ENCODE measurements at regions not wholly inside any gene's neighbourhood (a gene's known extent, or its start where the extent isn't known, plus 50 kb on each side); places are given as distances from the start of the nearest gene placed in this dataset.

DNA sequence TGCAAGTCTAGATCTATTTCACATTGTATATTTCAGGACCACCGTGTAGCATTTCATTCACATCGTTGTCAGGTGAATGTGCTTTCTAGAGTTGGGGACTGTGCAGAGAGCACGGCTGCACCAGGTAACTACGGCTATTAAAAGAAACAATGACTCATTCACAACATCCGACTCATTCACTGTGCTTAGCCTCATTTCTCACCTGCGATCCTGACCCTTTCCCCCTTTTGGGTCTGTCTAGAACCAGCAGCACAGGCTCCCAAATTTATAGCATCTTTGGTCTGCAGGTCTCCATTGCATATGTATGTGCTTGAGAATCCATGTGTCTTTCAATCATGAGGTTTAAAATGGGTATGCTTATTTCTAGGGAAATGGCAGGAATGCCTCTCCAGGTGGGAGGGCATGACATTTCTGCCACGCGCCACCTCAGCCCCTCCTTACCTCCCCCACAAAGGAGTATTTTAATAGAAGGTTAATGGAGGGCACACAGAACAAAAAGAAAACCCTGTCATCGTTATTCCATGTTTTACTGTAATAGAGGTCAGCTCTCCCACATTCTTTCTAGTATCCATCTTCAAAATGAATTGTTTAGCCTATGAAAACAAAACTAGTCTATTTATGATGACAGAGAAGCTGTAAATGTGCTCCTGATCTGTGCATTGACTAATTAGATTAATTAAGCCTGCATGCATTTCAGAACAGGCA, 246.7 kb upstream of the EPHA4 start:
- DNase-seq (ENCODE audit: low read depth) = no peak
- H3K27me3 ChIP-seq (ENCODE audit: control insufficient read depth, insufficient read depth, low read length) = no peaks in the 10 kb centered on the region
- no peak overlapping the region for H3K4me3 ChIP-seq (ENCODE audit: low read depth, low read length)
- no peaks in the 10 kb centered on the region for H3K36me3 ChIP-seq (ENCODE audit: control insufficient read depth, insufficient read depth, low read length)
- TF ChIP-seq, protein P1, sequence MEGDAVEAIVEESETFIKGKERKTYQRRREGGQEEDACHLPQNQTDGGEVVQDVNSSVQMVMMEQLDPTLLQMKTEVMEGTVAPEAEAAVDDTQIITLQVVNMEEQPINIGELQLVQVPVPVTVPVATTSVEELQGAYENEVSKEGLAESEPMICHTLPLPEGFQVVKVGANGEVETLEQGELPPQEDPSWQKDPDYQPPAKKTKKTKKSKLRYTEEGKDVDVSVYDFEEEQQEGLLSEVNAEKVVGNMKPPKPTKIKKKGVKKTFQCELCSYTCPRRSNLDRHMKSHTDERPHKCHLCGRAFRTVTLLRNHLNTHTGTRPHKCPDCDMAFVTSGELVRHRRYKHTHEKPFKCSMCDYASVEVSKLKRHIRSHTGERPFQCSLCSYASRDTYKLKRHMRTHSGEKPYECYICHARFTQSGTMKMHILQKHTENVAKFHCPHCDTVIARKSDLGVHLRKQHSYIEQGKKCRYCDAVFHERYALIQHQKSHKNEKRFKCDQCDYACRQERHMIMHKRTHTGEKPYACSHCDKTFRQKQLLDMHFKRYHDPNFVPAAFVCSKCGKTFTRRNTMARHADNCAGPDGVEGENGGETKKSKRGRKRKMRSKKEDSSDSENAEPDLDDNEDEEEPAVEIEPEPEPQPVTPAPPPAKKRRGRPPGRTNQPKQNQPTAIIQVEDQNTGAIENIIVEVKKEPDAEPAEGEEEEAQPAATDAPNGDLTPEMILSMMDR (IDR thresholded peaks at IDR 0.05; ENCODE audit: insufficient read depth, low read length, poor library complexity, severe bottlenecking) = no peak

- no peak for DNase-seq (ENCODE audit: low read depth)
- Histone ChIP-seq H3K4me3 (ENCODE audit: low read depth, low read length) (no peak overlapping the region), H3K36me3 (ENCODE audit: control insufficient read depth, insufficient read depth, low read length) (no peaks in the 10 kb centered on the region), H3K27me3 (ENCODE audit: control insufficient read depth, insufficient read depth, low read length) (no peaks in the 10 kb centered on the region)
- TF ChIP-seq, protein P1 (IDR thresholded peaks at IDR 0.05; ENCODE audit: insufficient read depth, low read length, poor library complexity, severe bottlenecking) = no peak
Measured at GRCh38 chr2:221817878-221818277, 245.8 kb upstream of the EPHA4 start.

DNA sequence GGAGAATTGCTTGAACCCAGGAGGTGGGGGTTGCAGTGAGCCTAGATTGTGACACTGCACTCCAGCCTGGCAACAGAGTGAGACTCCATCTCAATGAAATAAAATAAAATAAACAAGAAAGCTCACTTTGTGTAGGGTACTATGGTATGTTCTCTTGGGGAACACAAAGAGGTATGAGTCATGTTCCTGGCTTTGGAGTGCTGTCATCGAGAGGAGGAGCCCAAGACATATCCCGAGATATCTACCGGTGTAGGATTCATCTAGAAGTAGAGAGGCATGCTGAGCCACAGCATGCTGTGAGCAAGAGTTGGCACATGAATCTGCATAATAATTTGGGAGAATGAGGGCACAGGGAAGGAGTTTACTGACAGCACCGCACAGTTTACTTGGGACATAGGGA, 244.9 kb upstream of the EPHA4 start:
- no peaks in the 10 kb centered on the region for H3K36me3 ChIP-seq (ENCODE audit: control insufficient read depth, insufficient read depth, low read length)
- no peak for DNase-seq (ENCODE audit: low read depth)
- no peak overlapping the region for H3K4me3 ChIP-seq (ENCODE audit: low read depth, low read length)
- TF ChIP-seq, protein P1 (IDR thresholded peaks at IDR 0.05; ENCODE audit: insufficient read depth, low read length, poor library complexity, severe bottlenecking) = no peak
- H3K27me3 ChIP-seq (ENCODE audit: control insufficient read depth, insufficient read depth, low read length) = no peaks in the 10 kb centered on the region

DNA sequence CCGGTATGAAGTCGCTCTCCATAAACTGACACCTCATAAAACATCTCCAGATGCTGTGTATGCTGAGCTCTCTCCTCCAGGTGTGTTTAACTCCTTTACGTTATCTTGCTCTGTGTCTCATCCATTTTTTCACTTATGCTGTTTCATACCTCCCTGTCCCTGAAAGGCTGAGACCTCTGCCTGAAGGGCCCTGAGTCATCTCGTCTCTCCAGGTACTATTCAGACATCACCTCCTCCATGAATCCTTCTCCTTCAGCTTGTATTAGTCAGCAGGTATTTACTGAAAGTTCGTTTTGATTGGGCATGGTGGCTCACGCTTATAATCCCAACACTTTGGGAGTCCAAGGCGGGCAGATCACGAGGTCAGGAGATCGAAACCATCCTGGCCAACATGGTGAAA, 244.5 kb upstream of the EPHA4 start:
- TF ChIP-seq, protein P1 (IDR thresholded peaks at IDR 0.05; ENCODE audit: insufficient read depth, low read length, poor library complexity, severe bottlenecking) = no peak
- Histone ChIP-seq H3K36me3 (ENCODE audit: control insufficient read depth, insufficient read depth, low read length) (no peaks in the 10 kb centered on the region), H3K4me3 (ENCODE audit: low read depth, low read length) (no peak overlapping the region), H3K27me3 (ENCODE audit: control insufficient read depth, insufficient read depth, low read length) (no peaks in the 10 kb centered on the region)
- no peak for DNase-seq (ENCODE audit: low read depth)

DNA sequence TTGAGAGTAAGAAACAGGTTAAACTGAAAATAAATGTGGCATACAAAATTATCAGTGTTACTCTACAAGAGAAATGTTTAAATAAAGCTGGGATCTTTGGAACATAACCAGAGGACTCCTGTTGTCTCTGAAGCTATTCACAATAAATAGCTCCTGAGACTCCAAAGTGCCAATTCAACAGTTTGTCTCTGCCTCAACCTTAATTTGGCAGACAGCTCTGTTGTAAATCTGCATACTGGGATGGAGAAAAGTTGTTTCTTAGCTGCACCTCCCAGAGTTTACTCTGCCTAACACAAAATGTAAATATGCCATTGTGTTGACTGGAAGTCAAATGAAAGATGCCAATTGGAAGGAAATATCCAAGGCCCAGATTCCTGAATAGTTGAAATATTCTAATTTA, 238.5 kb upstream of the EPHA4 start:
- TF ChIP-seq, protein P1 (IDR thresholded peaks at IDR 0.05; ENCODE audit: insufficient read depth, low read length, poor library complexity, severe bottlenecking) = no peak
- Histone ChIP-seq H3K36me3 (ENCODE audit: control insufficient read depth, insufficient read depth, low read length) (no peaks in the 10 kb centered on the region), H3K4me3 (ENCODE audit: low read depth, low read length) (no peak overlapping the region), H3K27me3 (ENCODE audit: control insufficient read depth, insufficient read depth, low read length) (no peaks in the 10 kb centered on the region)
- DNase-seq (ENCODE audit: low read depth) = no peak

GRCh38 chr2:221810245-221810644, 238.1 kb upstream of the EPHA4 start:
- Histone ChIP-seq H3K36me3 (ENCODE audit: control insufficient read depth, insufficient read depth, low read length) (no peaks in the 10 kb centered on the region), H3K4me3 (ENCODE audit: low read depth, low read length) (no peak overlapping the region), H3K27me3 (ENCODE audit: control insufficient read depth, insufficient read depth, low read length) (no peaks in the 10 kb centered on the region)
- TF ChIP-seq, protein P1 (IDR thresholded peaks at IDR 0.05; ENCODE audit: insufficient read depth, low read length, poor library complexity, severe bottlenecking) = no peak
- no peak for DNase-seq (ENCODE audit: low read depth)

Measured in kidney epithelial cell (primary cell).